GM20000 (cell line): ENCODE measurements at regions not wholly inside any gene's neighbourhood (a gene's known extent, or its start where the extent isn't known, plus 50 kb on each side); places are given as distances from the start of the nearest gene placed in this dataset.

Source experiments
- DNase-seq: peaks from one replicate; pipeline ENCODE4 v3.0.0; 2012; ENCODE audit warnings: low spot score
- CTCF ChIP-seq: IDR thresholded peaks from 2 replicates; pipeline ENCODE4 v1.5.1; 2012; ENCODE audit warnings: mild to moderate bottlenecking, control low read depth; ENCODE audit errors: extremely low read depth, missing control alignments

- no peak for TF ChIP-seq CTCF
- DNase-seq: no peak
Observed at GRCh38 chr12:85587158-85587557, 249.1 kb downstream of the RASSF9 start.

GRCh38 chr12:85588221-85588620 lies 248.0 kb downstream of the RASSF9 start:
- no peak for TF ChIP-seq CTCF
- DNase-seq: no peak

GRCh38 chr12:85600841-85601240 lies 235.4 kb downstream of the RASSF9 start:
- no peak for DNase-seq
- TF ChIP-seq CTCF: no peak

GRCh38 chr12:85603556-85603955 lies 232.7 kb downstream of the RASSF9 start:
- TF ChIP-seq CTCF: no peak
- DNase-seq: no peak

- no peak for TF ChIP-seq CTCF
- DNase-seq: no peak
Observed at GRCh38 chr12:85606455-85606854, 229.8 kb downstream of the RASSF9 start.

GRCh38 chr12:85609778-85610177 lies 226.4 kb downstream of the RASSF9 start:
- no peak for TF ChIP-seq CTCF
- DNase-seq: no peak

GRCh38 chr12:85610194-85610593 lies 226.0 kb downstream of the RASSF9 start:
- TF ChIP-seq CTCF: no peak

More at GRCh38 chr12:85610194-85610593, 226.0 kb downstream of the RASSF9 start:
- no peak for DNase-seq
